Activated CD4-positive, CD25-positive, alpha-beta regulatory T cell treated with anti-CD3 and anti-CD28 coated beads, Interleukin-2, amount 50 U/mL, for 72 hours (primary cell): ENCODE measurements at regions not wholly inside any gene's neighbourhood (a gene's known extent, or its start where the extent isn't known, plus 50 kb on each side); places are given as distances from the start of the nearest gene placed in this dataset.
"Not testable (repeated sequence)": the region's sequence is repeated elsewhere in the genome, so short reads cannot be mapped to it uniquely, and the experiment has no call there.

Experiments
- DNase-seq: peaks from one replicate; pipeline ENCODE4 v3.0.0; 2021

DNA sequence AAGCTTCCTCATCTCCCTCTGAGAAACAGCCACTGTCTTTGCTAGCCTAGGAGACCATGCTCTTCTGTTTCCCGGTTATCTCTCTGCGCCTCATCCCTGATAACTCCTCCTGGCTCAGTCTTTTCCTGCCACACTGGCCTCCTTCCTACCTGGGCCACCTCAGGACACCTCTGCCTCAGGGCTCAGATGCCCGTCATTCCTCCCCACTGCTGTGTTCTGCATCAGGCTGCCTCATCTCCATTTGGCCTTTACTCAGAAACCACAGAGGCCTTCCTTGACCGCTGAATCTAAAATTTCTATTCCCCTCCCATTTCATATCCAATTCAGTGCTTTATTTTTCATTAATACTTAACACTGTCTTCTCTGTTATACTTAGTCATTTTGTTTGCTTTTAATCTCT, 311.0 kb upstream of the RGS6 start:
- no peak for DNase-seq

- DNase-seq: no peak
Measured at GRCh38 chr14:71621980-71622605, 310.1 kb upstream of the RGS6 start.

DNA sequence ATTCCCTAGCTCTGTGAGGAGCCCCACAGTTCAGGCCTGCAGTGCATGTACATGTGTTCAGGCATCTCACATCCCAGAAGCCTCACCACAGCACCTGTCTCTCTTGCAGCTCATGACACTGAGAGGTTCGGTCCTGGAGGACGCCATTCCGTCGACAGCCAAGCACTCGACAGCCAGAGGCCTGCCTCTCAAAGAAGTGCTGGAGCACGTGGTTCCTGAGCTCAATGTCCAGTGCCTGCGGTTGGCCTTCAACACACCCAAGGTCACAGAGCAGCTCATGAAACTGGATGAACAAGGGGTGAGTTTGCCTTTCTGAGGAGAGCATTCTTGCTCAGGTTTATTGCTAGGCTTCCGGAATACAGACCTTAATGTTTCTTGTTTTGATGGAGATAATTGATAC, 308.3 kb upstream of the RGS6 start:
- no peak for DNase-seq

DNA sequence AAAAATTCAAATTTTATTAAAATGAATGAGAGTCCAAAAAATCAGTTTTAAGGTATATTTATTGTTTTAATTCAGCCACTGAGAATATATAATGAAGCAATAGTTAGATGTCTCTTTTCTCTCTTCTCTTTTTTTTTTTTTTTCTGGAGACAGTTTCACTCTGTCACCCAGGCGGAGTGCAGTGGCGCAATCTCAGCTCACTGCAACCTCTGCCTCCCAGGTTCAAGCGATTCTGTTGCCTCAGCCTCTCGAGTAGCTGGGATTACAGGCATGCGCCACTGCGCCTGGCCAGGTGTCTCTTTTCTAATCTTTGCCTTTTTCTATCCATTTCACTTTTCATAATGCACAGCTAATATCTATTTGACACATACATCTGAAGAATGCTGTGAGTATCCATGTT, 307.1 kb upstream of the RGS6 start:
- DNase-seq: no peak

DNA sequence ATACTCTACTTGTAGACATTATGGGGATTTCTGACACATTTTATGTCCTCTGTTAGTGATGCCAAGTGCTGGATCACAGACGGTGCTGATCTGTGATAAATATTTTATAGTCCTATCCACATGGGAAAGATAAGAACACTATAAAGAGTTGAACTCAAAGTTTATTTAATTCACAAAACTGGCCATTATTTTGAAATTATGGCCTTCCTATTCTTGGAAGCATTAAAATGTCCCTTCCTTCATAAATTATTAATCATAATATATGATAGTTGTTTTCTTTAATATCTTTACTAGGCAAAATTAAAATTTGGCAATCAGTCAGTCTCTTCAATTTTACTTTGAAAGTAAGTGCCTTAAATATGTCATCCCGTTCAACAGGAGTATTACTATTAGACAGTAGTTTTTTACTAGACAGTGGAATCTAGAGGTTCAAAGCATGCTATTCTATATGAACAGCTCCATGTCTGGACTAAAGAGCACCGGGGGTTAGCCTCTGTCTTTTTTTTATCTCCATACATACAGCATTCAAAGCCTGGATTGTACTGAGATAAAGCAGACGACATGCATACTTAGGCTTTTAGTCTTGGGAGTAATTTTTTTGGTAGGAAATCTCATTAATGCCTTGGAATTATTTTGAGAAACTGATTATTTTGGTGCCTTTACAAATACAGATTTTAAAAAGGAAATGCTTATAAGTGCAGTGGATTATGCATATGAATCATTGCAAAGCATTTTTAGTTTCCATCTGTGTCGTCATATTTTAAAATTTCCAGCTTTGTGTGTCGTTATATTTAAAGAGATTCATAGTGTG, 306.1 kb upstream of the RGS6 start:
- no peak for DNase-seq

DNA sequence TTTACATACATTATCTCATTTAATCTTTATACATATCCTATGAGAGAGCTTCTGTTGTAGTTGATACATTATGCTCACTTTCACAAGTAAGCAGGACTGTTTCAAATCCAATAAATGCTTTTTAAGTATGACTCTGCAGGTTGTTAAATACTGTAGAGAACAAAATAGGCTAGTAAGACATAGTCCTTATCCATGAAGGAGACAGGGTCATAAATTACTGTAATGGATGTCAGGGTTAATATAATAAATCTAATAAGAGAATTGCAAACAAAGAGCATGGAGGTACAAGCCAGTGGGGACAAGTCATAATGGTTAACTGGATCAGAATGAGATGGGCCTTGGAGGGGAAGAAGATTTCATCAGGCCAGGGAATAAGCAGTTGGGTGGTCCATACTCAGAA, 303.8 kb upstream of the RGS6 start:
- no peak for DNase-seq

GRCh38 chr14:71629250-71629649, 303.0 kb upstream of the RGS6 start:
- DNase-seq: no peak

GRCh38 chr14:71629765-71630492, 302.3 kb upstream of the RGS6 start:
- no peak for DNase-seq

DNA sequence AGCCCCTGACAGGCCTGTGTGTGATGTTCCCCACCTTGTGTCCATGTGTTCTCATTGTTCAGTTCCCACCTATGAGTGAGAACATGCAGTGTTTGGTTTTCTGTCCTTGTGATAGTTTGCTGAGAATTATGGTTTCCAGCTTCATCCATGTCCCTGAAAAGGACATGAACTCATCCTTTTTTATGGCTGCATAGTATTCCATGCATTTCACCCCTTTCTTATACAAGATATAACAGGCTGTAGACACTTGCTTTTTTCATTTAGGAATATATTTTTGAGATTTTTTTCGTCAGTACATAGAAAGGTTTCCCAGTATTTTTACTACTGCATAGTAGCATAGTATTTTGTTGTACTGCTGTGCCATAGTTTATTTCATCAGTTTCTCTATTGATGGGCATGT, 301.2 kb upstream of the RGS6 start:
- not testable (repeated sequence) for DNase-seq

DNA sequence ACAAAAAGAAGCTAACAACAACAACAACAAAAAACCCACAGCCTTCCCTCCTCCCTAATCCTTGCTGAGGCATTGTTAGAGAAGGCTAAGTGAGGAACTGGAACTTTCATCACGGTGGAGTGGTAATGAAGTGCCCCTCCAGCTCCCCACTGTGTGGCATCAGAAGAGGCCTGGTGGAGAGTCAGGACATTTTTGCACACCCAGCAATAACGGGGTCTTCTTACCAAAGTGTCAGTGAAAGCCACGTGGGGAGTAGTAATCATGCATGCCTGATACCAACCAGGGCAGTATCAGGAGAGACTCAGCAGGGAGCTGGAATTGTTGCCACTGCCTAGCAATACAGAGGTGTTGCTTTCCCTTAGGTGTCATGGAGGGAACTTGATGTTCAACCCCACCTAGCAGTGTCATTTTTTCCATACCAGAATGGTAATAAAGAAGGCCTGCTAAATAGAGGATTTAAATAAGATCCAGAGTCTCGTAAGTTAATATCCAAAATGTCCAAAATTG, 299.7 kb upstream of the RGS6 start:
- no peak for DNase-seq

- DNase-seq: no peak
Measured at GRCh38 chr14:71636076-71636475, 296.2 kb upstream of the RGS6 start.

- DNase-seq: no peak
Measured at GRCh38 chr14:71636820-71637471, 295.3 kb upstream of the RGS6 start.

- no peak for DNase-seq
Measured at GRCh38 chr14:71638523-71639196, 293.6 kb upstream of the RGS6 start.

GRCh38 chr14:71642715-71643114, 289.5 kb upstream of the RGS6 start:
- no peak for DNase-seq

GRCh38 chr14:71645656-71646055, 286.6 kb upstream of the RGS6 start:
- no peak for DNase-seq

DNA sequence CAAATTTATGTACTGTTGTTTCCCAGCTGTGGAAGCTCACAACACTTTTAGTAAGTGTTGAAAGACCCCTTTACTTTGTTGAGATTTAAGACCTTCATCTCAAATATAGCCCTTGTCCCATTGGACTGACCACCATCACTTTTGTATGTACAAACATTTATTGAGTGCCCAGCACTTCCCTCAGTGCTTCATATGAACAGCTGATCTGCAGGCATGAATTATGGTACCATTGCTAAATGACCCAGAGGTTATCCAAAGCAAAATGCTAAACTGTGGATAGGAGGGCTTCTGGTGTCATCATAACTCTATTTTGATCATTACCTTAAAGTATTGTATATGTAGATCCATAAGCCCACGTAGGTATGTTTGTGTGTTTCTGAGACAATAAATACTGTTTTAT, 285.7 kb upstream of the RGS6 start:
- DNase-seq: no peak

- no peak for DNase-seq
Measured at GRCh38 chr14:71647086-71647784, 285.0 kb upstream of the RGS6 start.

- DNase-seq: no peak
Measured at GRCh38 chr14:71648725-71649124, 283.5 kb upstream of the RGS6 start.

GRCh38 chr14:71650187-71650755, 282.0 kb upstream of the RGS6 start:
- DNase-seq: no peak

- no peak for DNase-seq
Measured at GRCh38 chr14:71651228-71651627, 281.0 kb upstream of the RGS6 start.

DNA sequence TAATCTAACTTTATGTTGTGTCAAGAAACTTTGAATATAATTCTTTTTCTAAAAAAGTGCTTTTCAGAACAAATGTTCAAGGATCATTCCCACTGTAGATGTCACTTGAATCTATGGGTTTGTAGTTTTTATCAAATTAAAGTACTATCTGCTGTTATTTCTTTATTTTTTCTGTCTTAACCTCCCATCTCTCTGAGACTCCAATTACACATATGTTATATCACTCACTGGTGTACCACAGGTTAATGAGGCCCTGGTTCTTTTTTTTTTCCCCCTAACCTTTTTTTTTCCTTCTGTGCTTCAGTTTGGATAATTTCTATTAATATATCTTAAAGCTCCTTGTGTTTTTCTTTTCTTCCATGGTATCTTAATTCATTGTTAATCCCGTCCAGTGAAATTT, 279.9 kb upstream of the RGS6 start:
- no peak for DNase-seq

DNA sequence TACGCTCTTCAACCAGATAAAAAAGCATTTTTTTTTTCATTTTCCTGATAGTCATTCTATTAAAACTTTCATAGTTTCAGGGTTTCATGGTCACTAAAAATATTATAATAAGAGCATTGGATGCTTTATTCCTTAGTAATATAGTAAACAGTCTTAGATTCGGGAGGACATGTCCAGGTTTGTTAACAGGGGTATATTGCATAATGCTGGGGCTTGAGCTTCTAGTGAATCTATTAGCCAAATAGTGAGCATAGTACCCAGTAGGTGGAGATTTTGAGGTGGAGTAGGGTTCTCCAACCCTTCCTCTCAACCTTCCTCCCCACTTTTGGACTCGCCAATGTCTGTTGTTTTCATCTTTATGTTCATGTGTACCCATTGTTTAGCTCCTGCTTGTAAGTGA, 277.4 kb upstream of the RGS6 start:
- no peak for DNase-seq
